Esophagus (tissue), 2 donors: ENCODE measurements at regions not wholly inside any gene's neighbourhood (a gene's known extent, or its start where the extent isn't known, plus 50 kb on each side); places are given as distances from the start of the nearest gene placed in this dataset.

Source experiments
- H3K27ac ChIP-seq, 2 donors: one replicate each; pipeline ENCODE4 v1.5.1; 2013; ENCODE audit warnings: low read depth in 2 of 2, mild to moderate bottlenecking in 2 of 2, inconsistent platforms in 1 of 2, low read length in 1 of 2, moderate library complexity in 1 of 2
- H3K27me3 ChIP-seq, 2 donors: one replicate each; pipeline ENCODE4 v1.6.1; 2013; ENCODE audit warnings: low read length in 2 of 2, control low read depth in 1 of 2, mild to moderate bottlenecking in 1 of 2; ENCODE audit not compliant: insufficient read depth in 2 of 2, control insufficient read depth in 1 of 2
- H3K36me3 ChIP-seq, 2 donors: one replicate each; pipeline ENCODE4 v1.6.1; 2013; ENCODE audit warnings: low read length in 1 of 2; ENCODE audit not compliant: control insufficient read depth in 2 of 2, insufficient read depth in 2 of 2
- H3K4me1 ChIP-seq, 2 donors: one replicate each; pipeline ENCODE4 v1.6.1; 2013; ENCODE audit warnings: low read length in 1 of 2; ENCODE audit not compliant: control insufficient read depth in 2 of 2, insufficient read depth in 2 of 2
- H3K4me3 ChIP-seq, 2 donors: one replicate each; pipeline ENCODE4 v1.5.1; 2013; ENCODE audit warnings: low read length in 2 of 2, mild to moderate bottlenecking in 2 of 2, low read depth in 1 of 2, moderate library complexity in 1 of 2
- H3K9me3 ChIP-seq, 2 donors: one replicate each; pipeline ENCODE4 v1.6.1; 2013; ENCODE audit warnings: mild to moderate bottlenecking in 2 of 2, low read depth in 1 of 2, low read length in 1 of 2, moderate library complexity in 1 of 2; ENCODE audit not compliant: control insufficient read depth in 2 of 2, insufficient read depth in 1 of 2
- WGBS, 2 donors: extraction: QIAGEN DNeasy Blood & Tissue Kit; methylation state at CpG; one replicate each; pipeline ENCODE4 v1.1.7; 2013; 5-methylcytosine and 5-hydroxymethylcytosine counted together
- donor health status: healthy with polysubstance abuse.
- donor health status: Bipolar disorder and iron deficiency.

DNA sequence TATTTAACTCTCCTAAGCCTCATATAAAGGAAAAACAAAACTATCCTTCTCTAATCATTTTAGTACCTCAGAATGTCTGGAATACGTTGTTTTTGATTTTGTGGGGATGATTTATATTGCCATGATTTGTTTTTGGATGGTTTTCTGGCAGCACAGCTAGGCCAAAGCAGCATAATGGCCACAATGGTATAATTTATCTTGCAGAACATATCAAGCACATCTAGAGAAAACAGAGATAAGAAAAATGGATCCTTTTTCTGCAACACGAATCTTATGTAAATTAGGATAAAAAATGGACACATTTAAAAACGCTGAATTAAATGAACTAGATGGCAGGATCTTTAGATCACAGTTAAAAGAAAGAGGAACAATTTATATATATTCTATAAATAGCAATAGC, 269.9 kb upstream of the FAT4 start:
- Histone ChIP-seq H3K27me3 (no peaks in the 10 kb centered on the region), H3K27ac (no peak overlapping the region), H3K4me3 (no peak overlapping the region), H3K36me3 (no peaks in the 10 kb centered on the region), H3K9me3 (no peaks in the 10 kb centered on the region), H3K4me1 (no peaks in the 10 kb centered on the region)
- WGBS, 2 donors, result 32 to 43% methylated on average over 3 of the region's 3 CpGs

DNA sequence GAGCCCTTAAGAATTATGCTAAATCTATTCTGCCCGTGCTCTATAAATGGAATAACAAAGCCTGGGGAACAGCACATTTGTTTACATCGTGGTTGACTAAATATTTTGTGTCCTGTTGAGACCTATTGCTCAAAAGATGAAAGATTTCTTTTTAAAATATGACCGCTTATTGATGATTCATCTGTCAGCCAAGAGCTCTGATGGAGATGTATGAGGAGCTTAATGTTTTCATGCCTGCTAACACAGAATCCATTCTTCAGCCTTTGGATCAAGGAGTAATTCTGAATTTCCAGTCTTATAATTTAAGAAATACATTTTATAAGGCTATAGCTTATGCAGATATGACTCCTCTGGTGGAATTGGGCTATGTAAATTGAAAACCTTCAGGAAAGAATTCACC, 271.3 kb upstream of the FAT4 start:
- Histone ChIP-seq H3K27ac (no peak overlapping the region), H3K4me1 (no peaks in the 10 kb centered on the region), H3K36me3 (no peaks in the 10 kb centered on the region), H3K27me3 (no peaks in the 10 kb centered on the region), H3K4me3 (no peak overlapping the region), H3K9me3 (no peaks in the 10 kb centered on the region)
- WGBS, 2 donors, result 38 to 57% methylated on average over 3 of the region's 3 CpGs

DNA sequence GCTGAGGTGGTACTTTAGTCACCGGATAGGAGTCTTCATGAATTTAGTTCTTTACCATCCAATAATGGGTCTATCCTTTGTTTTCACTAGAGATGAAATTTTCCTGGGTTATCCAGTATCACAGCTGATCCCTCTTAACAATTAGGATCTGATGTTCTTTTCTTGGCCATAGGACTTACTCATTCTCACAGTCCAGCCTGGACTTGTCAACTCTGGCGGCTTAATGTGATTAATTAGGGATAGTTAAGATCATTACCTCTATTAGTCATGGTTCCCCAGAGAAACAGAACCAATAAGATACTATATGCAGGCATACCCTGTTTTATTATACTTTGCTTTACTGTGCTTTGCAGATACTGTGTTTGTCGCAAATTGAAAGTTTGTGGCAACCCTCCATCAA, 272.7 kb upstream of the FAT4 start:
- 53 to 65% methylated on average over 3 of the region's 3 CpGs for WGBS, 2 donors
- Histone ChIP-seq H3K4me1 (no peaks in the 10 kb centered on the region), H3K27me3 (no peaks in the 10 kb centered on the region)

DNA sequence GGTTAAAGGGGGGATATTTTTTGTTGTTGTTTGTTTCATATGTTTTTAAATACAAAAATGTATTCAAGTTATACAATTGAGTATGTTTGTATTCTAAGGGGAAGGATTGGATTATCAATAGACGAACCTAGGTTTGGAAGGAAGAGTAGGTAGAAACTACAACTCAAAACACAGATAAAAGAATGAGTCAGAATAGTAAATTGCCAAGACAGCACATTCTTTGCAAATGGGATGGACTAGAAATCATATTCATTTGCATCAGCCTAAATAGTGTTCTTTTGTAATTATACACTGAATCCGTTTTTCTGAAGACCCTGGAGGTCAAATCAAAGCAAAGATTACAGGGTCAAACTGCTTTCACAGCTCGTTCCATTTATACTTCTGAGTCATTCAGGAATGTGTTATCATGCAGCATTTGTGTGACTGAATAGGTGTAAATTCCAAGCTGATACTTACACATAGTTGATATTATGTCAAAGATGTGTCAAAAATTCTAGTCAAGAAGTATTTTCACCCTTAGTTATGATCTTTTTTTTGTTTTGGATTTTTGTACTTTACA, 273.3 kb upstream of the FAT4 start:
- H3K27ac ChIP-seq, result no peak overlapping the region
- no peaks in the 10 kb centered on the region for H3K9me3 ChIP-seq
- WGBS, 2 donors, result 31% methylated on average over 3 of the region's 3 CpGs
- no peak overlapping the region for H3K4me3 ChIP-seq
- H3K4me1 ChIP-seq, result no peaks in the 10 kb centered on the region
- H3K27me3 ChIP-seq, result no peaks in the 10 kb centered on the region
- no peaks in the 10 kb centered on the region for H3K36me3 ChIP-seq

More for the DNA sequence above, 272.7 kb upstream of the FAT4 start:
- H3K27ac ChIP-seq, result no peak overlapping the region
- no peaks in the 10 kb centered on the region for H3K9me3 ChIP-seq
- no peak overlapping the region for H3K4me3 ChIP-seq
- H3K36me3 ChIP-seq, result no peaks in the 10 kb centered on the region

DNA sequence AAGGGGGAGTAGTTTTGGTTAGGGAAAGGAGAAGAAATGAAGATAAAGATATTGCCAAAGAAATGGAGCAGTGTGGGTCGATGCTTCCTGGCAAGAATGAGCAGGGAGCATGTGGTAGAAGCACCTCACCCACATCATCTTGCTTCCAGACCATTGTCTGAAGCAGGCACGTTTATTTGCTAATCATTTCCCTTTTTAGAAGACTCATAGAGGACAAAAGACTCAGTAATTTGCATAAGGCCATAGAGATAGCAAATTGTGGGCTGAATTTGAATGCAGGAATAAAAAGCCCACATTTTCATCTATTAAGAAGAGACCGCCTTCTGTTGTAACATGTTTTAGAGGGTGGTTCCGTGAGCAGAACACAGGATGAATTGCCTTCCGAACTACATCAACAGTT, 275.2 kb upstream of the FAT4 start:
- Histone ChIP-seq H3K4me3 (no peak overlapping the region), H3K36me3 (no peaks in the 10 kb centered on the region), H3K27ac (no peak overlapping the region), H3K4me1 (no peaks in the 10 kb centered on the region), H3K27me3 (no peaks in the 10 kb centered on the region), H3K9me3 (no peaks in the 10 kb centered on the region)
- 78 to 82% methylated on average over 5 of the region's 5 CpGs for WGBS, 2 donors

DNA sequence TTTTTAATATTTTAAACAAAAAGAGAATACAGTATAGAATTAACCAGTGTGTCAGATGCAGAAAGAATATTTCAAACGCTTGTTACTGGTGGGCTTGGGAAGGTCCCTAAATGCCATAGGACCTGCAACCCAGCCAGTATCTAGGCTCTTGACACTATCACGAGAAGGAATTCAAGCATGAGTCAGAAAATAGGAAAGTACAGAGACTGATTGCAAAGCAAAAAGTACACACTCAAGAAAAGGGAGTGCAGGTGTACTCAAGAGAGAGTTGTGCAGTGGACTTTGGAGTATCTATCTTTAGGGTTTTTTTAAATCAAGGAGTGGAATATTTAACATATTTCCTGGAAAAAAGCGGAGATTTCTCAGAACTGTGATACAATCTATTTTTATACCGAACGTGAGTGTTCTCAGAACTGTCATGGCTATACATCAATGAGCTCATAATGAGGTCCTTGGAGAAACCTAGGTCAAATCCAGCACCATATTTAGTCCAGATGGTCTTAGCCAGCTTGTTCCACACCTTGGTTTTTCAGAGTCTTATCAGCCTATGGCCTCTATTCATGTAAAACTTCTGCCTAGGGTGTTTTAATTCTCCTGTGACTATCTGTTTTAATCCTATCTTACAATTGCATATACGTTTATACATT, 291.8 kb upstream of the FAT4 start:
- Histone ChIP-seq H3K4me3 (no peak overlapping the region), H3K27me3 (no peaks in the 10 kb centered on the region), H3K4me1 (no peaks in the 10 kb centered on the region), H3K36me3 (no peaks in the 10 kb centered on the region), H3K9me3 (no peaks in the 10 kb centered on the region), H3K27ac (no peak overlapping the region)
- 80 to 88% methylated on average over 6 of the region's 6 CpGs for WGBS, 2 donors

DNA sequence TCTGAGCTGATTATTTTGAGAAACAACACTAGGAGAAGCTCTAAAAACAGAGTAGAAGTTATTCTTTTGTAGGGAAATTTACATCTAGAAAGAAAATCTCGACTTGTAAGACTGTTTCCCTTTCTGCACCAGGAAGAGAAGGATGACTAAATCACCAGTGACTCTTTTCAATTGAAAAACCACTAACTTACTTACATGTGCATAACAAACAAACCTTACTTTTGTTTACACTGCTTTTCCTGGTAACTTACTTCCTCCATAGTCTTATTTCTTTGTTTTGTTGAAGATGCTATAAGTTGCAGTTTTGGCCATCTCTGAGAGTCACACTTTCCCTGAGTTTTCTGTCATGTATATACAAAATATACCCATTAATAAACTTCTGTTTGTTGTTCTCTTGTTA, 293.6 kb upstream of the FAT4 start:
- Histone ChIP-seq H3K36me3 (no peaks in the 10 kb centered on the region), H3K27ac (no peak overlapping the region), H3K4me3 (no peak overlapping the region), H3K27me3 (no peaks in the 10 kb centered on the region), H3K9me3 (no peaks in the 10 kb centered on the region), H3K4me1 (no peaks in the 10 kb centered on the region)
- 50 to 57% methylated on average over 1 of the region's 1 CpG for WGBS, 2 donors

DNA sequence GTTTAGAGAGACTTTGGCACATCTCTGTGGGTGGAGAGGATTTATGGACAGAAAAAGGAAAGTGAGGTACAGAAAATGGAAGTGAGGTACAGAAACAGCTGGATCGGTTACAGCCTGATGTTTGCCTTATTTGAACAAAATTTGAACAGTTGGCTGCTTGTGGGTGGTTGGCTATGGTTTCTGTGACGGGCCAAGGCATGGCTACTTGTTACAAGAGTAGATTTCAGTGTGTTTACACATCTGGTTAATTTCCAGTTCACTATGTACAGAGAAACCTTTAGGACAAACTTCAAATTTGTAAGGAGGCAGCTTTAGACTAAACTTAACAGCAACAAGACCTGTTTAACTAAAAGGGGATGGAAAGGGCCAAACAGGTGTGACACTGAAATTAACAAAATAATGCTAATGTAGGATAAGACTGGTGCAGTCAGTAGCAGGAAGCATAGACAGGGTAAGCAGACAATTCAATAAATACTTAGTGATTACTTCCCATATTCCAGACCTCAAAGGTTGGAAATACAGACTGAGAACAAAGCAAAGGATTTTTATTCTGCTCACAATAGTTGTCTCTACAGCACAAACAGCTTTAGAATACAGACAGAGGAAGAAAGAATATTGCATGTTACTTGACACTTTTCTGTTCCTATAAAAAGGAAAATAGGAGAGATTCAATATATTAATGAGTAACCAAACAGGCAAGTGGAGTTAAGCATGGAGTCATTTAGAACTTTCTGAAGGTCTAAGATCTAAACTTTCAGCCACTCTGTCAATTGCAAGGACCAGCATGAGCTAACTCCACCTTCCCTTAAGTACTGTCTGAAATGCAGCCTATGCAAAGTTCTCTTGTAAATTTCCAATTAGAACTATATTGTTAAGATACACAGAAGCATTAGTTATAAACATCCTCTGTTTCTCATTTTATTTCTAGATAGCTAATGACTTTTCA, 294.4 kb upstream of the FAT4 start:
- no peaks in the 10 kb centered on the region for H3K36me3 ChIP-seq
- H3K4me3 ChIP-seq, result no peak overlapping the region
- H3K27me3 ChIP-seq, result no peaks in the 10 kb centered on the region
- no peaks in the 10 kb centered on the region for H3K9me3 ChIP-seq
- 41 to 45% methylated on average over 2 of the region's 2 CpGs for WGBS, 2 donors
- H3K27ac ChIP-seq, result no peak overlapping the region
- no peaks in the 10 kb centered on the region for H3K4me1 ChIP-seq

DNA sequence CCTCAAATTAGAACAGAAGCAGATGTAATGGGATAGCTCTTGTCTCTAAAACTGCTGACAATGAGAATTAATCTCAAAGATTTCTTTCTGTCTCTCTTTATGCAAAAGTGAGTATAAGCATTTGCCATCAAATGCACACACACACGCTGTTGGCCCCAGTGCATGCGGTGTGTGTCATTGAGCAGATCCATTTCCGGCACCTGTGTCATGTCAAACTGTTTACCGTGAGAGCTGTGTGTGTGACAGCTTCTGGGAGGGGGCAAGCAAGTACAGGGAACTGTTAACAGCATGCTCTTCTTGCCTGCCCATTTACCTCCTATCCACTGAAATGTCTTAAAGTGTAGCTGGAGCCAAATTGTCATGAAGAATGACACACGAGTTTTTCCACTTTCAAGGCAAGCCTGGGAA, 297.9 kb upstream of the FAT4 start:
- 64 to 75% methylated on average over 5 of the region's 5 CpGs for WGBS, 2 donors
- no peaks in the 10 kb centered on the region for H3K36me3 ChIP-seq
- H3K4me1 ChIP-seq, result no peaks in the 10 kb centered on the region
- H3K27ac ChIP-seq, result no peak overlapping the region
- H3K4me3 ChIP-seq, result no peak overlapping the region
- H3K27me3 ChIP-seq, result no peaks in the 10 kb centered on the region
- no peaks in the 10 kb centered on the region for H3K9me3 ChIP-seq
